Loucy (cell line): ENCODE measurements at regions not wholly inside any gene's neighbourhood (a gene's known extent, or its start where the extent isn't known, plus 50 kb on each side); places are given as distances from the start of the nearest gene placed in this dataset.

Experiments used
- H2AFZ ChIP-seq: fragments of 200-600 bp; sonication (generic); 2 replicates; pipeline ENCODE4 v1.6.0; 2016; ENCODE audit warnings: antibody characterized with exemption, mild to moderate bottlenecking, low read length, moderate library complexity
- H3F3A ChIP-seq: fragments of 200-600 bp; 2 replicates; pipeline ENCODE4 v1.6.0; 2016; ENCODE audit warnings: antibody characterized with exemption, low read depth, mild to moderate bottlenecking
- H3K27me3 ChIP-seq: fragments of 200-600 bp; sonication (generic); 2 replicates; pipeline ENCODE4 v1.6.1; 2014; ENCODE audit warnings: low read length, mild to moderate bottlenecking; ENCODE audit not compliant: insufficient read depth, poor library complexity, severe bottlenecking
- H3K36me3 ChIP-seq: fragments of 200-600 bp; sonication (generic); 2 replicates; pipeline ENCODE4 v1.6.1; 2016; ENCODE audit warnings: low read length; ENCODE audit not compliant: insufficient read depth
- H3K4me1 ChIP-seq: fragments of 200-600 bp; sonication (generic); 2 replicates; pipeline ENCODE4 v1.5.1; 2014; ENCODE audit warnings: low read length, mild to moderate bottlenecking; ENCODE audit not compliant: insufficient read depth, poor library complexity, severe bottlenecking
- H3K4me2 ChIP-seq: fragments of 200-600 bp; sonication (generic); 2 replicates; pipeline ENCODE4 v1.6.0; 2014; ENCODE audit warnings: antibody characterized with exemption, low read length, low read depth, mild to moderate bottlenecking; ENCODE audit not compliant: poor library complexity, severe bottlenecking
- H3K4me3 ChIP-seq: fragments of 200-600 bp; sonication (generic); 2 replicates; pipeline ENCODE4 v1.5.1; 2014; ENCODE audit warnings: low read length, mild to moderate bottlenecking, mixed read lengths; ENCODE audit not compliant: poor library complexity, severe bottlenecking
- H3K79me2 ChIP-seq: fragments of 200-600 bp; sonication (generic); 2 replicates; pipeline ENCODE4 v1.6.1; 2014; ENCODE audit warnings: low read length; ENCODE audit not compliant: insufficient read depth
- H3K9ac ChIP-seq: fragments of 200-600 bp; sonication (generic); 2 replicates; pipeline ENCODE4 v1.6.0; 2014; ENCODE audit warnings: mild to moderate bottlenecking, low read depth, low read length, moderate library complexity; ENCODE audit not compliant: poor library complexity, severe bottlenecking
- H3K9me2 ChIP-seq: fragments of 200-600 bp; sonication (generic); replicated peaks from 2 replicates; pipeline ENCODE4 v1.6.1; 2016; ENCODE audit warnings: low read depth, low read length, mixed read lengths
- H3K9me3 ChIP-seq: fragments of 200-600 bp; sonication (generic); 2 replicates; pipeline ENCODE4 v1.6.1; 2014; ENCODE audit warnings: mild to moderate bottlenecking, antibody characterized with exemption, low read length, low read depth; ENCODE audit not compliant: insufficient read depth
- H4K20me1 ChIP-seq: fragments of 200-600 bp; sonication (generic); 2 replicates; pipeline ENCODE4 v1.6.0; 2014; ENCODE audit warnings: antibody characterized with exemption, low read length, mild to moderate bottlenecking; ENCODE audit not compliant: insufficient read depth, poor library complexity, severe bottlenecking
- EZH2phosphoT487 ChIP-seq: fragments of 200-600 bp; IDR thresholded peaks from 2 replicates; pipeline ENCODE4 v1.6.1; 2018; ENCODE audit warnings: antibody characterized with exemption, mild to moderate bottlenecking, moderate library complexity, borderline replicate concordance
- TF ChIP-seq, protein P1 (sequence below): fragments of 200-600 bp; sonication (generic); conservative IDR thresholded peaks from 2 replicates; pipeline ENCODE4 v1.5.1; 2014; ENCODE audit warnings: mild to moderate bottlenecking, antibody characterized with exemption, low read length

DNA sequence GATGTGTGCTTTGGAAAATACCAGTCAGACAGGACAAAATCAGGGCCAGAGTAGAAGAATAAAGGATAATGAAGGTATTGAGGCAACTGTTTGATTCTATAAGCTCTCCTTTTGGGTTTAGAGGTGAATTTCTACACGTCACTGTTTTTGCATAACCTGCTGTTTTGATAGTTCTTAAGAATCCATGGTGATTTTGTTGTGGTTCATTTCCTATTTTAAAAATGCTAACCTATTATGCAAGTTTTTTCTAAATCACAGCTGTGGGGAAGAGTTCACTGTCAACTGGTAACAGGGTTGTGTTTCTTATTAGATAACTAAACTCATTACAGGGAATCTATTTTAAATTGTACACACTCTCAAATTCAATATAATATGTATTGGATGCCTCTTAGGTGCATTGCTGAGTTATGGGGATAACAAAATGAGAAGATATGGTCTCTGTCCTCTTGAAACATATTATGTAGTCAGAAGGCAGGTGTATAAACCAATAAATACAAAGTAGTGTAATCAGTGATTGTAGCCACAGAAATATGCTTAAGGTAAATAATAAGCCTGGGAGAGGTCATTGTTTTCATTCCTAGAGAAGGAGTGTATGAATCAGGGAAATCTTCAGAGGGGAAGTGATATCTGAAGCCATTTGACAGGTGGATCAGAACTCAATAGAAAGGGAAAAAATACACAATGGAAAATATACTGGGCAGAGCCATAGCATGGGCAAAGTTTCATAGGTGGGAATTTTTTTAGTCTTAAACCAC is 192.5 kb downstream of the FAT3 start:
- Histone ChIP-seq H4K20me1 (no peaks in the 10 kb centered on the region), H3K4me1 (no peaks in the 10 kb centered on the region), H3K36me3 (no peaks in the 10 kb centered on the region), H3K9ac (no peak overlapping the region), H3K4me2 (no peak overlapping the region), H2AFZ (no peak overlapping the region), H3K79me2 (no peaks in the 10 kb centered on the region), H3F3A (no peaks in the 10 kb centered on the region), H3K9me3 (no peaks in the 10 kb centered on the region), H3K4me3 (no peak overlapping the region), H3K27me3 (no peaks in the 10 kb centered on the region), H3K9me2 (no peaks in the 10 kb centered on the region)
- TF ChIP-seq, protein P1, sequence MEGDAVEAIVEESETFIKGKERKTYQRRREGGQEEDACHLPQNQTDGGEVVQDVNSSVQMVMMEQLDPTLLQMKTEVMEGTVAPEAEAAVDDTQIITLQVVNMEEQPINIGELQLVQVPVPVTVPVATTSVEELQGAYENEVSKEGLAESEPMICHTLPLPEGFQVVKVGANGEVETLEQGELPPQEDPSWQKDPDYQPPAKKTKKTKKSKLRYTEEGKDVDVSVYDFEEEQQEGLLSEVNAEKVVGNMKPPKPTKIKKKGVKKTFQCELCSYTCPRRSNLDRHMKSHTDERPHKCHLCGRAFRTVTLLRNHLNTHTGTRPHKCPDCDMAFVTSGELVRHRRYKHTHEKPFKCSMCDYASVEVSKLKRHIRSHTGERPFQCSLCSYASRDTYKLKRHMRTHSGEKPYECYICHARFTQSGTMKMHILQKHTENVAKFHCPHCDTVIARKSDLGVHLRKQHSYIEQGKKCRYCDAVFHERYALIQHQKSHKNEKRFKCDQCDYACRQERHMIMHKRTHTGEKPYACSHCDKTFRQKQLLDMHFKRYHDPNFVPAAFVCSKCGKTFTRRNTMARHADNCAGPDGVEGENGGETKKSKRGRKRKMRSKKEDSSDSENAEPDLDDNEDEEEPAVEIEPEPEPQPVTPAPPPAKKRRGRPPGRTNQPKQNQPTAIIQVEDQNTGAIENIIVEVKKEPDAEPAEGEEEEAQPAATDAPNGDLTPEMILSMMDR: no peak
- no peak for TF ChIP-seq EZH2phosphoT487

GRCh38 chr11:92423115-92424034 is 198.8 kb downstream of the FAT3 start:
- Histone ChIP-seq H3F3A (no peaks in the 10 kb centered on the region), H3K9me2 (no peaks in the 10 kb centered on the region), H3K36me3 (no peaks in the 10 kb centered on the region), H3K4me3 (no peak overlapping the region), H3K4me2 (no peak overlapping the region), H3K9me3 (no peaks in the 10 kb centered on the region), H3K27me3 (no peaks in the 10 kb centered on the region), H3K4me1 (no peaks in the 10 kb centered on the region), H3K9ac (no peak overlapping the region), H3K79me2 (no peaks in the 10 kb centered on the region), H2AFZ (no peak overlapping the region), H4K20me1 (no peaks in the 10 kb centered on the region)
- TF ChIP-seq, protein P1: no peak
- no peak for TF ChIP-seq EZH2phosphoT487

DNA sequence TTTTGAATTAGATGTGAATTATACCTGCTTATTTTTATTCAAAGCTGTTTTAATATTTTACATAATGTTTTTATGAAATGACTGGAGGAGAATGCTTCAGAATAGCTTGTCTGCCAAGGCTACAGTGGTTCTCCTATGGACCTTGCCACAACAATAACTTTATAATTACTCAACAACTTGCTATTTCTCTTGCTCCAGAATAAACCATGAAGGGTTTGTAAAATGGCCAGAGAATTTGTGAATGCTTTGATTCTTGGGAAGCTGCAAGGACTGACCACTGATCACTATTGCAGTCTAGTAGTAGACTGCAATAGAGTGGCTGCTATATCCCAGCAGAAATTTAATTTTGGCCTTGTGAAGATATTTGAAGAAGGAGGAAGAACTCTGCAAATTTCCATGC is 199.7 kb downstream of the FAT3 start:
- TF ChIP-seq, protein P1: no peak
- TF ChIP-seq EZH2phosphoT487: no peak
- H3K4me1 ChIP-seq: no peaks in the 10 kb centered on the region
- H3K4me2 ChIP-seq: no peak overlapping the region
- no peaks in the 10 kb centered on the region for H3K36me3 ChIP-seq
- H3K79me2 ChIP-seq: no peaks in the 10 kb centered on the region
- no peaks in the 10 kb centered on the region for H3K9me3 ChIP-seq
- no peaks in the 10 kb centered on the region for H3K9me2 ChIP-seq
- no peak overlapping the region for H3K9ac ChIP-seq
- no peak overlapping the region for H3K4me3 ChIP-seq
- no peak overlapping the region for H2AFZ ChIP-seq
- H4K20me1 ChIP-seq: no peaks in the 10 kb centered on the region
- H3F3A ChIP-seq: no peaks in the 10 kb centered on the region
- H3K27me3 ChIP-seq: no peaks in the 10 kb centered on the region
